Astrocyte (in vitro differentiated cells and primary cell): ENCODE measurements at regions not wholly inside any gene's neighbourhood (a gene's known extent, or its start where the extent isn't known, plus 50 kb on each side); places are given as distances from the start of the nearest gene placed in this dataset.

Experiments
- DNase-seq: peaks from one replicate; pipeline ENCODE4 v3.0.0-alpha.2; 2010; ENCODE audit warnings: low read depth
- FAIRE-seq: peaks from 2 replicates; lab custom pipeline; 2011; peaks lifted over from hg19 to GRCh38; lab: Jason Lieb, UNC
- H2AFZ ChIP-seq: 2 replicates; pipeline ENCODE4 v1.6.0; 2012; ENCODE audit warnings: low read depth, low read length, inconsistent platforms
- H3K27ac ChIP-seq: 2 replicates; pipeline ENCODE4 v1.5.1; 2011; ENCODE audit warnings: low read depth, low read length, inconsistent platforms
- H3K27me3 ChIP-seq: 2 replicates; pipeline ENCODE4 v1.6.0; 2011; ENCODE audit warnings: low read length, inconsistent platforms; ENCODE audit not compliant: insufficient read depth
- H3K36me3 ChIP-seq: 2 replicates; pipeline ENCODE4 v1.5.1; 2011; ENCODE audit warnings: low read length, inconsistent platforms; ENCODE audit not compliant: insufficient read depth
- H3K4me1 ChIP-seq: 2 replicates; pipeline ENCODE4 v1.5.1; 2011; ENCODE audit warnings: low read length, inconsistent platforms; ENCODE audit not compliant: insufficient read depth
- H3K4me2 ChIP-seq: 2 replicates; pipeline ENCODE4 v1.6.0; 2012; ENCODE audit warnings: low read length, inconsistent platforms
- H3K4me3 ChIP-seq: 2 replicates; pipeline ENCODE4 v1.5.1; 2011; ENCODE audit warnings: low read depth, mild to moderate bottlenecking, low read length, inconsistent platforms; ENCODE audit not compliant: insufficient read depth
- H3K79me2 ChIP-seq: 2 replicates; pipeline ENCODE4 v1.6.0; 2012; ENCODE audit warnings: mild to moderate bottlenecking, low read length, inconsistent platforms; ENCODE audit not compliant: insufficient read depth
- H3K9ac ChIP-seq: 2 replicates; pipeline ENCODE4 v1.6.0; 2012; ENCODE audit warnings: mild to moderate bottlenecking, low read length, inconsistent platforms
- H3K9me3 ChIP-seq: 2 replicates; pipeline ENCODE4 v1.5.1; 2012; ENCODE audit warnings: low read depth, mild to moderate bottlenecking, low read length, inconsistent platforms; ENCODE audit not compliant: insufficient read depth
- H4K20me1 ChIP-seq: 2 replicates; pipeline ENCODE4 v1.6.0; 2012; ENCODE audit warnings: low read length, inconsistent platforms; ENCODE audit not compliant: insufficient read depth
- H3K27ac Mint-ChIP-seq: one replicate; pipeline ENCODE4 v1.8.0; 2021; ENCODE audit warnings: mild to moderate bottlenecking, mixed read lengths; ENCODE audit not compliant: unreplicated experiment
- H3K27me3 Mint-ChIP-seq: one replicate; pipeline ENCODE4 v1.8.0; 2021; ENCODE audit warnings: low read depth, mixed read lengths; ENCODE audit not compliant: unreplicated experiment
- H3K36me3 Mint-ChIP-seq: one replicate; pipeline ENCODE4 v1.8.0; 2021; ENCODE audit warnings: low read depth, mixed read lengths; ENCODE audit not compliant: unreplicated experiment
- H3K4me1 Mint-ChIP-seq: one replicate; pipeline ENCODE4 v1.8.0; 2021; ENCODE audit warnings: low read depth, mixed read lengths; ENCODE audit not compliant: unreplicated experiment
- H3K4me3 Mint-ChIP-seq: one replicate; pipeline ENCODE4 v1.8.0; 2021; ENCODE audit warnings: mild to moderate bottlenecking, moderate library complexity, mixed read lengths; ENCODE audit not compliant: unreplicated experiment
- H3K9me3 Mint-ChIP-seq: one replicate; pipeline ENCODE4 v1.8.0; 2021; ENCODE audit warnings: mild to moderate bottlenecking, mixed read lengths; ENCODE audit not compliant: unreplicated experiment
- EZH2 ChIP-seq: IDR thresholded peaks from 2 replicates; pipeline ENCODE4 v1.6.1; 2012; ENCODE audit warnings: mild to moderate bottlenecking, low read length, inconsistent platforms; ENCODE audit not compliant: insufficient read depth
- TF ChIP-seq, protein P1 (sequence below): IDR thresholded peaks from 2 replicates; pipeline ENCODE4 v1.5.1; 2011; ENCODE audit warnings: low read depth, mild to moderate bottlenecking, inconsistent platforms, low read length, moderate library complexity; ENCODE audit not compliant: insufficient read depth

DNA sequence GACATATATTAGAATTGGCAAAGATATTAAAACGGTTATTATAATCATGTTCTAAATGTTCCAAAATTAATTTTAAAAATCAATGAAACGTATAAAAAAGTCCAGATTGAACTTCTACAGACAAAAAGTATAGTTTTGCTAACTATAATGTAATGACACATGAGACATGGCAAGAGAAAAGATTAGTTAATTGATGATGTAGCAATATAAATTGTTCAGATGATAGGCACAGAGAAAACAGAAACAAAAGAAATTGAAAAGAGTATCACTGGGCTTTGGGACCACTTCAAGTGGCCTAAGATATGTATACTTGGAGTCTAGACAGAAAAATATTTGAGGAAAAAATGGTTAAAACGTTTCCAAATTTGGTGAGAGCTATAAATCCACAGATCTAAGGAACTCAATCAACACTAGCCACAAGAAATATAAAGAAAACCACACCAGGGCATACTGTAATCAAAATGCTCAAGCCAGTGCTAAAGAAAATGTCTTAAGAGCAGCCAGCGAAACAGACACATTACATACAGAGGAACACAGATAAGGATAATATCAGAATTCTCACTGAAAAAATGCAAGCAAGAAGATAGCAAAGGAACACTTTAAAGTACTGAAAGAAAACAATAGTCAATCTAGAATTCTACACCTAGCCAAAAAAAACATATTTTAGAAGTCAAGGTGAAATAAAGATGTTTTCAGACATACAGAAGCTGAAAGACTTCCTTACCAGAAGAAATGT, 172.6 kb upstream of the FOXQ1 start:
- Histone ChIP-seq H3K9me3 (no peaks in the 10 kb centered on the region), H3K27ac (no peak overlapping the region), H4K20me1 (no peaks in the 10 kb centered on the region), H3K4me3 (no peak overlapping the region), H2AFZ (no peak overlapping the region), H3K27me3 (peaks cover 3% of the 10 kb centered on the region), H3K4me2 (no peak overlapping the region), H3K9ac (no peak overlapping the region), H3K4me1 (peaks cover 12% of the 10 kb centered on the region), H3K36me3 (no peaks in the 10 kb centered on the region), H3K79me2 (no peaks in the 10 kb centered on the region)
- TF ChIP-seq EZH2 = no peak
- TF ChIP-seq, protein P1, sequence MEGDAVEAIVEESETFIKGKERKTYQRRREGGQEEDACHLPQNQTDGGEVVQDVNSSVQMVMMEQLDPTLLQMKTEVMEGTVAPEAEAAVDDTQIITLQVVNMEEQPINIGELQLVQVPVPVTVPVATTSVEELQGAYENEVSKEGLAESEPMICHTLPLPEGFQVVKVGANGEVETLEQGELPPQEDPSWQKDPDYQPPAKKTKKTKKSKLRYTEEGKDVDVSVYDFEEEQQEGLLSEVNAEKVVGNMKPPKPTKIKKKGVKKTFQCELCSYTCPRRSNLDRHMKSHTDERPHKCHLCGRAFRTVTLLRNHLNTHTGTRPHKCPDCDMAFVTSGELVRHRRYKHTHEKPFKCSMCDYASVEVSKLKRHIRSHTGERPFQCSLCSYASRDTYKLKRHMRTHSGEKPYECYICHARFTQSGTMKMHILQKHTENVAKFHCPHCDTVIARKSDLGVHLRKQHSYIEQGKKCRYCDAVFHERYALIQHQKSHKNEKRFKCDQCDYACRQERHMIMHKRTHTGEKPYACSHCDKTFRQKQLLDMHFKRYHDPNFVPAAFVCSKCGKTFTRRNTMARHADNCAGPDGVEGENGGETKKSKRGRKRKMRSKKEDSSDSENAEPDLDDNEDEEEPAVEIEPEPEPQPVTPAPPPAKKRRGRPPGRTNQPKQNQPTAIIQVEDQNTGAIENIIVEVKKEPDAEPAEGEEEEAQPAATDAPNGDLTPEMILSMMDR = no peak
- peaks cover 9% of the 10 kb centered on the region for H3K27me3 Mint-ChIP-seq
- no peak overlapping the region for H3K4me3 Mint-ChIP-seq
- H3K36me3 Mint-ChIP-seq = no peaks in the 10 kb centered on the region
- H3K9me3 Mint-ChIP-seq = peaks cover 4% of the 10 kb centered on the region
- no peak for DNase-seq
- FAIRE-seq = no peak
- H3K27ac Mint-ChIP-seq = no peak overlapping the region
- H3K4me1 Mint-ChIP-seq = no peaks in the 10 kb centered on the region

DNA sequence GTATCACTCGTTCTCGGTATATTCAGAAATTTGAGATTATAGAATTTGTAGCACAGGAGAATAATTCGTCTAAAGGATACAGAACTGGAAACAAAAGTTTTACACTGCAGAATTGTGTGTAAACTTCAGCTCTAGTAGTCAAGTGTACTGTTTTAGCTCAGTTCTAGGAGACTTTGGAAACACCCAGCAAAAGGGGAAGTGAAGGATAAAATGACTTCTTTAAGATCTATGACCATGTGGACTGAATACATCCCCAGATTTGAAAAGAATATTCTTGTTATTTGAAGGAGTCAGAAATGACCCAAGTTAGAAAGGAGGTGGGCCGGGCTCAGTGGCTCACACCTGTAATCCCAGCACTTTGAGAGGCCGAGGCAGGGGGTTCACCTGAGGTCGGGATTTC, 174.0 kb upstream of the FOXQ1 start:
- Histone ChIP-seq H3K9ac (no peak overlapping the region), H3K27ac (no peak overlapping the region), H2AFZ (no peak overlapping the region), H3K4me1 (peaks cover 7% of the 10 kb centered on the region), H3K79me2 (no peaks in the 10 kb centered on the region), H3K36me3 (no peaks in the 10 kb centered on the region), H3K9me3 (no peaks in the 10 kb centered on the region), H3K4me2 (no peak overlapping the region), H3K4me3 (no peak overlapping the region), H3K27me3 (peaks cover 3% of the 10 kb centered on the region), H4K20me1 (no peaks in the 10 kb centered on the region)
- TF ChIP-seq EZH2 = no peak
- TF ChIP-seq, protein P1 = no peak
- H3K4me1 Mint-ChIP-seq = no peaks in the 10 kb centered on the region
- H3K9me3 Mint-ChIP-seq = peaks cover 4% of the 10 kb centered on the region
- H3K36me3 Mint-ChIP-seq = no peaks in the 10 kb centered on the region
- DNase-seq (no peak), FAIRE-seq (no peak)
- peaks cover 9% of the 10 kb centered on the region for H3K27me3 Mint-ChIP-seq
- no peak overlapping the region for H3K4me3 Mint-ChIP-seq
- H3K27ac Mint-ChIP-seq = no peak overlapping the region

DNA sequence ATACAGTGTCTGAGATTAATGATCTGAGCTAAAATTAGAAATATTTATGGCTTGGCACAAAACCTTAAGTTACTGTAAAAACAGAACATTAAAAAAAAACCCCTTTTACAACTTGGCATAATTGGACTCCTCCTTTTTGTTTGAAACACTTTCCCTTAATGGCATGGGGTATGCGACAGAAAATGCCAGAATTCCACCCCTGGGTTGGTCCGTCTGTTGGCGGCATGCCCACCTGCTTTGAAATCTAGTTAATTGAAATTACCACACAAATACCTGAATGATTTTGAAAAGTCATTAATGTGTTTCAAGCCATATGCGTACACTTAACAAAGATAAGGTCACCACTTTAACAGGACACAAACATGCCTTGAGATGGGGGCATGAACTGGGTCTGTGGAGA, 175.1 kb upstream of the FOXQ1 start:
- Mint-ChIP-seq H3K36me3 (no peaks in the 10 kb centered on the region), H3K4me1 (peaks cover 3% of the 10 kb centered on the region), H3K27me3 (peaks cover 9% of the 10 kb centered on the region), H3K4me3 (no peak overlapping the region), H3K9me3 (peaks cover 4% of the 10 kb centered on the region), H3K27ac (no peak overlapping the region)
- no peak overlapping the region for H3K27ac ChIP-seq
- H2AFZ ChIP-seq = no peak overlapping the region
- H3K4me2 ChIP-seq = peak overlapping the region; percentile 58
- H3K79me2 ChIP-seq = no peaks in the 10 kb centered on the region
- no peaks in the 10 kb centered on the region for H4K20me1 ChIP-seq
- peak overlapping the region; percentile 25 for H3K4me3 ChIP-seq
- H3K9ac ChIP-seq = no peak overlapping the region
- no peaks in the 10 kb centered on the region for H3K36me3 ChIP-seq
- DNase-seq (no peak), FAIRE-seq (no peak)
- peaks cover 11% of the 10 kb centered on the region for H3K4me1 ChIP-seq
- TF ChIP-seq EZH2 = no peak
- TF ChIP-seq, protein P1 = no peak
- no peaks in the 10 kb centered on the region for H3K9me3 ChIP-seq
- peaks cover 3% of the 10 kb centered on the region for H3K27me3 ChIP-seq
